M059J (cell line): ENCODE measurements at regions not wholly inside any gene's neighbourhood (a gene's known extent, or its start where the extent isn't known, plus 50 kb on each side); places are given as distances from the start of the nearest gene placed in this dataset.

ENCODE experiments used
- DNase-seq: peaks from one replicate; pipeline ENCODE4 v3.0.0-alpha.2; 2012; ENCODE audit warnings: low read depth

GRCh38 chr11:70720281-70720680, 322.0 kb downstream of the CTTN start:
- no peak for DNase-seq

GRCh38 chr11:70721006-70721405, 322.7 kb downstream of the CTTN start:
- no peak for DNase-seq

- DNase-seq = no peak
These were observed 326.9 kb downstream of the CTTN start for GRCh38 chr11:70725278-70725677.

GRCh38 chr11:70725739-70726138, 327.4 kb downstream of the CTTN start:
- no peak for DNase-seq

- DNase-seq = no peak
These were observed 328.7 kb downstream of the CTTN start for GRCh38 chr11:70727021-70727420.

GRCh38 chr11:70727899-70728620, 329.7 kb downstream of the CTTN start:
- DNase-seq = no peak

GRCh38 chr11:70729949-70730348, 331.6 kb downstream of the CTTN start:
- no peak for DNase-seq

GRCh38 chr11:70730411-70730810, 332.1 kb downstream of the CTTN start:
- no peak for DNase-seq

GRCh38 chr11:70731271-70732022, 333.1 kb downstream of the CTTN start:
- DNase-seq = no peak

GRCh38 chr11:70732023-70732880, 333.9 kb downstream of the CTTN start:
- DNase-seq = no peak

GRCh38 chr11:70732881-70733196, 334.5 kb downstream of the CTTN start:
- no peak for DNase-seq

- no peak for DNase-seq
These were observed 335.3 kb downstream of the CTTN start for GRCh38 chr11:70733327-70734325.

- no peak for DNase-seq
These were observed 336.1 kb downstream of the CTTN start for GRCh38 chr11:70734379-70734778.

GRCh38 chr11:70734911-70735310, 336.6 kb downstream of the CTTN start:
- DNase-seq = no peak

GRCh38 chr11:70735976-70736375, 337.6 kb downstream of the CTTN start:
- DNase-seq = no peak

GRCh38 chr11:70736461-70736860, 338.1 kb downstream of the CTTN start:
- no peak for DNase-seq

- DNase-seq = no peak
These were observed 338.8 kb downstream of the CTTN start for GRCh38 chr11:70736937-70737640.

- no peak for DNase-seq
These were observed 339.7 kb downstream of the CTTN start for GRCh38 chr11:70737816-70738630.

GRCh38 chr11:70738661-70739060, 340.3 kb downstream of the CTTN start:
- DNase-seq = no peak

- DNase-seq = no peak
These were observed 340.8 kb downstream of the CTTN start for GRCh38 chr11:70739091-70739490.
